H1 (cell line): ENCODE measurements at regions not wholly inside any gene's neighbourhood (a gene's known extent, or its start where the extent isn't known, plus 50 kb on each side); places are given as distances from the start of the nearest gene placed in this dataset.

ENCODE experiments used
- ASH2L ChIP-seq: fragments of 200-600, 300-600 bp; sonication (generic); IDR thresholded peaks from one replicate; pipeline ENCODE4 v1.7.1; 2017; ENCODE audit warnings: low read length
- CHD2 ChIP-seq: IDR thresholded peaks from 2 replicates; pipeline ENCODE4 v1.6.1; 2012; ENCODE audit warnings: low read length, improper control_type of control experiment
- CTCF ChIP-seq, 3 experiments: IDR thresholded peaks; 1 replicate in 2 of 3; 2 replicates in 1 of 3; pipeline versions ENCODE4 v1.5.1 to v1.6.1; 2011; ENCODE audit warnings: low read length in 3 of 3, mild to moderate bottlenecking in 3 of 3, inconsistent platforms in 2 of 3, low read depth in 1 of 3, moderate library complexity in 1 of 3; ENCODE audit not compliant: insufficient read depth in 1 of 3; ENCODE audit errors: control extremely low read depth in 1 of 3
- EP300 ChIP-seq, 2 experiments: IDR thresholded peaks; 1 replicate in 1 of 2; 2 replicates in 1 of 2; pipeline ENCODE4 v1.6.1; 2011 to 2012; ENCODE audit warnings: low read depth in 2 of 2, low read length in 2 of 2, mild to moderate bottlenecking in 2 of 2, borderline replicate concordance in 1 of 2, inconsistent platforms in 1 of 2, moderate library complexity in 1 of 2
- GTF2F1 ChIP-seq: IDR thresholded peaks from 2 replicates; pipeline ENCODE4 v1.6.1; 2012; ENCODE audit warnings: low read depth, low read length, improper control_type of control experiment, borderline replicate concordance
- KDM5A ChIP-seq: fragments of 200-600 bp; IDR thresholded peaks from 2 replicates; pipeline ENCODE4 v1.7.1; 2012; ENCODE audit warnings: mild to moderate bottlenecking, low read length, inconsistent platforms, mixed read lengths
- POLR2AphosphoS5 ChIP-seq: IDR thresholded peaks from 2 replicates; pipeline ENCODE4 v1.6.1; 2011; ENCODE audit warnings: low read depth, low read length
- SIN3A ChIP-seq, 2 experiments: IDR thresholded peaks in 1 of 2; conservative IDR thresholded peaks in 1 of 2; 2 replicates each; pipeline ENCODE4 v1.6.1; 2011 to 2012; ENCODE audit warnings: low read length in 2 of 2, improper control_type of control experiment in 1 of 2, low read depth in 1 of 2, mild to moderate bottlenecking in 1 of 2
- SUZ12 ChIP-seq: fragments of 200-600 bp; sonication (generic); IDR thresholded peaks from 2 replicates; pipeline ENCODE4 v1.6.1; 2012; ENCODE audit warnings: mild to moderate bottlenecking, inconsistent platforms, low read length, moderate library complexity, mixed read lengths
- TAF7 ChIP-seq: optimal IDR thresholded peaks from 2 replicates; pipeline ENCODE3; 2011; ENCODE audit warnings: low read depth, mild to moderate bottlenecking, inconsistent platforms, low read length, moderate library complexity, borderline replicate concordance
- USF2 ChIP-seq: IDR thresholded peaks from 2 replicates; pipeline ENCODE4 v1.6.1; 2011; ENCODE audit warnings: low read length, improper control_type of control experiment
- YY1 ChIP-seq: IDR thresholded peaks from 2 replicates; pipeline ENCODE4 v1.6.1; 2011; ENCODE audit warnings: low read depth, mild to moderate bottlenecking, low read length
- TF ChIP-seq, protein P1 (sequence below): IDR thresholded peaks from 2 replicates; pipeline ENCODE4 v1.6.1; 2012; ENCODE audit warnings: inconsistent platforms

- TF ChIP-seq GTF2F1 (no peak), KDM5A (no peak), CTCF (IDR thresholded peaks at IDR 0.05; ENCODE audit: control extremely low read depth in 1 of 3, insufficient read depth in 1 of 3, low read depth in 1 of 3, low read length in 3 of 3) (peak; percentile 32 to 49 (median 33)), EP300 (IDR thresholded peaks at IDR 0.05; ENCODE audit: borderline replicate concordance in 1 of 2, low read depth in 2 of 2, low read length in 2 of 2) (no peak), SUZ12 (no peak), ASH2L (no peak), TAF7 (no peak), CHD2 (no peak), USF2 (no peak), POLR2AphosphoS5 (no peak), YY1 (no peak), SIN3A (conservative IDR thresholded peaks at IDR 0.05 in 1 of 2, IDR thresholded peaks at IDR 0.05 in 1 of 2; ENCODE audit: low read depth in 1 of 2, low read length in 2 of 2) (no peak)
- TF ChIP-seq, protein P1, sequence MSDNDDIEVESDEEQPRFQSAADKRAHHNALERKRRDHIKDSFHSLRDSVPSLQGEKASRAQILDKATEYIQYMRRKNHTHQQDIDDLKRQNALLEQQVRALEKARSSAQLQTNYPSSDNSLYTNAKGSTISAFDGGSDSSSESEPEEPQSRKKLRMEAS, result no peak
Measured at GRCh38 chr16:85418978-85419491, 194.1 kb upstream of the GSE1 start.
